DND-41 (cell line): ENCODE measurements at regions not wholly inside any gene's neighbourhood (a gene's known extent, or its start where the extent isn't known, plus 50 kb on each side); places are given as distances from the start of the nearest gene placed in this dataset.

Experiments used
- ATAC-seq: fragments of 200-7000 bp; cut with Tn5 transposase; 3 replicates; pipeline ENCODE4 v1.9.1; 2021; ENCODE audit warnings: low read depth; ENCODE audit not compliant: insufficient read depth
- DNase-seq: peaks from one replicate; pipeline ENCODE4 v3.0.0-alpha.2; 2020
- H2AFZ ChIP-seq: 2 replicates; pipeline ENCODE4 v1.6.0; 2012; ENCODE audit warnings: low read depth, low read length
- H3K27ac ChIP-seq: 2 replicates; pipeline ENCODE4 v1.5.1; 2012; ENCODE audit warnings: low read length, inconsistent platforms
- H3K27me3 ChIP-seq: fragments of 200-600 bp; sonication (generic); 2 replicates; pipeline ENCODE4 v1.6.0; 2012; ENCODE audit warnings: low read length, mild to moderate bottlenecking, inconsistent platforms; ENCODE audit not compliant: insufficient read depth, poor library complexity
- H3K36me3 ChIP-seq: 2 replicates; pipeline ENCODE4 v1.5.1; 2012; ENCODE audit warnings: low read length, inconsistent platforms; ENCODE audit not compliant: insufficient read depth
- H3K4me1 ChIP-seq: 2 replicates; pipeline ENCODE4 v1.5.1; 2012; ENCODE audit warnings: mild to moderate bottlenecking, low read length; ENCODE audit not compliant: insufficient read depth
- H3K4me2 ChIP-seq: 2 replicates; pipeline ENCODE4 v1.6.0; 2012; ENCODE audit warnings: mild to moderate bottlenecking, moderate library complexity, low read length, inconsistent platforms; ENCODE audit not compliant: insufficient read depth
- H3K4me3 ChIP-seq, 2 experiments: fragments of 200-600 bp in 1 of 2; shearing (Covaris generic) in 1 of 2; 2 replicates each; pipeline ENCODE4 v1.5.1; 2012 to 2016; ENCODE audit warnings: inconsistent platforms in 2 of 2, low read length in 2 of 2, mild to moderate bottlenecking in 2 of 2, low read depth in 1 of 2, moderate library complexity in 1 of 2
- H3K79me2 ChIP-seq: 2 replicates; pipeline ENCODE4 v1.6.0; 2012; ENCODE audit warnings: low read length, inconsistent platforms; ENCODE audit not compliant: insufficient read depth
- H3K9ac ChIP-seq: 2 replicates; pipeline ENCODE4 v1.6.0; 2012; ENCODE audit warnings: low read depth, mild to moderate bottlenecking, inconsistent platforms, low read length, moderate library complexity
- H3K9me3 ChIP-seq: 2 replicates; pipeline ENCODE4 v1.5.1; 2012; ENCODE audit warnings: low read length, moderate library complexity, mild to moderate bottlenecking, inconsistent platforms; ENCODE audit not compliant: insufficient read depth, severe bottlenecking
- H4K20me1 ChIP-seq: 2 replicates; pipeline ENCODE4 v1.6.0; 2012; ENCODE audit warnings: low read length; ENCODE audit not compliant: insufficient read depth
- EZH2 ChIP-seq: IDR thresholded peaks from 3 replicates; pipeline ENCODE4 v1.6.1; 2012; ENCODE audit warnings: borderline replicate concordance, low read depth, mild to moderate bottlenecking, moderate library complexity, low read length, inconsistent platforms; ENCODE audit not compliant: severe bottlenecking
- TF ChIP-seq, protein P1 (sequence below): IDR thresholded peaks from 2 replicates; pipeline ENCODE4 v1.5.1; 2012; ENCODE audit warnings: borderline replicate concordance, low read length, moderate library complexity, mild to moderate bottlenecking; ENCODE audit not compliant: poor library complexity, severe bottlenecking; ENCODE audit errors: extremely low read depth

DNA sequence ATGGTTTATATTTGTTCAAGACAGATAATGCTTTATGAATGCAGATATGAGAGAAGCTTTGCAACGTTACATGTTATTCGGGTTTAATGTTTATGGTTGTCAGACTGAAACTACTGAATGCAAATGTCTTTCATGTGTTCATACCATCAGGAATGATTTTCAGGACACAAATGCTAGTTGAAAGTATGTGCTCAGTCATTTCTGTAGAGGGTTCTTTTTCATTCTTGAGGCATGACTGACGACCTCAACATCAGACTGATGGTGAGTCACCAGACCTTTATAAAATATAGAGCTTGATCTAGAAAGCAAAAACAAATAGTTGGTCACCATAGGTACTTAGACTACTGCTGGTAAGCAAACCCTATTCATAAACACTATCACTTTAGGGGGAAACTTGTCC lies 287.3 kb upstream of the NUDT12 start:
- no peaks in the 10 kb centered on the region for H3K4me1 ChIP-seq
- no peak overlapping the region for H3K9ac ChIP-seq
- H3K79me2 ChIP-seq = no peaks in the 10 kb centered on the region
- TF ChIP-seq EZH2 = no peak
- TF ChIP-seq, protein P1, sequence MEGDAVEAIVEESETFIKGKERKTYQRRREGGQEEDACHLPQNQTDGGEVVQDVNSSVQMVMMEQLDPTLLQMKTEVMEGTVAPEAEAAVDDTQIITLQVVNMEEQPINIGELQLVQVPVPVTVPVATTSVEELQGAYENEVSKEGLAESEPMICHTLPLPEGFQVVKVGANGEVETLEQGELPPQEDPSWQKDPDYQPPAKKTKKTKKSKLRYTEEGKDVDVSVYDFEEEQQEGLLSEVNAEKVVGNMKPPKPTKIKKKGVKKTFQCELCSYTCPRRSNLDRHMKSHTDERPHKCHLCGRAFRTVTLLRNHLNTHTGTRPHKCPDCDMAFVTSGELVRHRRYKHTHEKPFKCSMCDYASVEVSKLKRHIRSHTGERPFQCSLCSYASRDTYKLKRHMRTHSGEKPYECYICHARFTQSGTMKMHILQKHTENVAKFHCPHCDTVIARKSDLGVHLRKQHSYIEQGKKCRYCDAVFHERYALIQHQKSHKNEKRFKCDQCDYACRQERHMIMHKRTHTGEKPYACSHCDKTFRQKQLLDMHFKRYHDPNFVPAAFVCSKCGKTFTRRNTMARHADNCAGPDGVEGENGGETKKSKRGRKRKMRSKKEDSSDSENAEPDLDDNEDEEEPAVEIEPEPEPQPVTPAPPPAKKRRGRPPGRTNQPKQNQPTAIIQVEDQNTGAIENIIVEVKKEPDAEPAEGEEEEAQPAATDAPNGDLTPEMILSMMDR = no peak
- no peaks in the 10 kb centered on the region for H3K9me3 ChIP-seq
- no peak overlapping the region for H3K27ac ChIP-seq
- H2AFZ ChIP-seq = no peak overlapping the region
- ATAC-seq (no peak), DNase-seq (no peak)
- no peak overlapping the region for H3K4me3 ChIP-seq
- no peaks in the 10 kb centered on the region for H3K36me3 ChIP-seq
- no peaks in the 10 kb centered on the region for H4K20me1 ChIP-seq
- H3K27me3 ChIP-seq = no peaks in the 10 kb centered on the region
- no peak overlapping the region for H3K4me2 ChIP-seq

DNA sequence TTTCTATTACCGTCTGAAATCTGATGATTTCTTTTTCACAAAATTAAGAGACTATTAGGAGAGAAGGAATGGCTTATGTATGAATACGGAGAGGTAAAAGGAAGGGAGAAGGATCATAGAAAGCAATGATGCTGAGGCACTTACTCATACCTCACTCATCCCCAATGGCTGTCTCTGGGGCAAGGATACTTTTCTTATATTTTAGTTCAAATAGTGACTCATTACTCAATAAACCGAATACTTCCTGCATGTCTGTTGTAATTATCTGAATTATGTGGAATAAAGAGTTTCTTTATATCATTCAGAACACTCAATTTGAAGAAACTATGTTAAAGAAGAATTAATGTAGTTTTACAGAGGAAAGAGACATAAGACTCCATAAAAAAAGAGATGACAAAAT lies 284.5 kb upstream of the NUDT12 start:
- Histone ChIP-seq H3K4me3 (no peak overlapping the region), H4K20me1 (no peaks in the 10 kb centered on the region), H2AFZ (no peak overlapping the region), H3K27ac (no peak overlapping the region), H3K27me3 (no peaks in the 10 kb centered on the region), H3K9me3 (no peaks in the 10 kb centered on the region), H3K79me2 (no peaks in the 10 kb centered on the region), H3K9ac (no peak overlapping the region), H3K4me1 (no peaks in the 10 kb centered on the region), H3K36me3 (no peaks in the 10 kb centered on the region), H3K4me2 (no peak overlapping the region)
- DNase-seq (no peak), ATAC-seq (no peak)
- TF ChIP-seq, protein P1 = no peak
- TF ChIP-seq EZH2 = no peak

DNA sequence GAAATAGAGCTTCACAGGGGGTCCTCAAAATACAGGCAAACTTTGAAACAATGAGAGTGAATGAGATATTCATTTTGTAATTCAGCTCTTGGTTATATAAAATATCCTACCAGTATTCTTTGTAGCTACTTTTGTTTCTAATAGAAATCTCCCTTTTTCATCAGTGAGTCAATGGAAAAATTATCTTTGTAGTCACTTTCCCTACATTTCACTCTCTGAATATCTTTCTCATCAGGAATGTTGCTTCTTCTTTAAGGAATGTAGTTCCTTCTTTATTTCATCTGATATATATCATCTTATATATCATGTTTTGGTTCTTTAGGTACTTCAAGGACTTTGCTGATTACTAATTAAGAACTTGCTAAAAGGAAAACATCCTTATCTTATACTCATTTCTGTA lies 280.3 kb upstream of the NUDT12 start:
- Histone ChIP-seq H3K4me3 (no peak overlapping the region), H4K20me1 (no peaks in the 10 kb centered on the region), H3K4me1 (no peaks in the 10 kb centered on the region), H3K9me3 (no peaks in the 10 kb centered on the region), H3K9ac (no peak overlapping the region), H3K4me2 (no peak overlapping the region), H3K27me3 (no peaks in the 10 kb centered on the region), H2AFZ (no peak overlapping the region), H3K36me3 (no peaks in the 10 kb centered on the region), H3K79me2 (no peaks in the 10 kb centered on the region), H3K27ac (no peak overlapping the region)
- ATAC-seq (no peak), DNase-seq (no peak)
- no peak for TF ChIP-seq EZH2

DNA sequence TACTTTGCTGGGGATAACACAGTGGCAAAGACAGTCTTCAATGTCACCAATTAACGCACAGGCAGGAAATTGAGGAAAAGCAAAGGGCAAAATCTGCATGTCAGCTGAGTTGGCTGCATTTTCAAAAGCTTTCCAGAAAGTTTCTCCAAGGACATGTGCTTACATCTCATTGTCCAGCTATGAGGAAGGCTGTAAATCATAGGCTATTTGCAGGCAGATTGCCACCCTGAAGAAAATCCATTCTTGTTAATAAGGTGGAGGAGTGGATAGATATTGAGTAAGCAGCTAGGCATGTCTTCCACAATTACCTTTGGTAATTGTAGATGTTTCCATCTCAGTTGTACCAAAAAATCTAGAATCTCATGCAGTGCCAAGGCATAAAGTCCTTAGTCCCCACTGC lies 278.0 kb upstream of the NUDT12 start:
- Histone ChIP-seq H3K27me3 (no peaks in the 10 kb centered on the region), H3K4me1 (no peaks in the 10 kb centered on the region), H2AFZ (no peak overlapping the region), H3K4me3 (no peak overlapping the region), H4K20me1 (no peaks in the 10 kb centered on the region), H3K36me3 (no peaks in the 10 kb centered on the region), H3K4me2 (no peak overlapping the region), H3K79me2 (no peaks in the 10 kb centered on the region), H3K27ac (no peak overlapping the region), H3K9me3 (no peaks in the 10 kb centered on the region), H3K9ac (no peak overlapping the region)
- no peak for DNase-seq
- no peak for TF ChIP-seq EZH2
- TF ChIP-seq, protein P1 = no peak
- no peak for ATAC-seq
